SK-N-SH treated with all-trans-retinoic acid at 6 μM for 48 hours (cell line): ENCODE measurements at regions not wholly inside any gene's neighbourhood (a gene's known extent, or its start where the extent isn't known, plus 50 kb on each side); places are given as distances from the start of the nearest gene placed in this dataset.

Experiments
- ATAC-seq: fragments of 200-7000 bp; cut with Tn5 transposase; 3 replicates; pipeline ENCODE4 v1.9.1; 2020; ENCODE audit warnings: mild to moderate bottlenecking, moderate library complexity
- ARNTL ChIP-seq: fragments of 450-650 bp; formaldehyde crosslinking; IDR thresholded peaks from 2 replicates; pipeline ENCODE4 v1.5.0; 2020; ENCODE audit warnings: low read depth, mild to moderate bottlenecking, moderate library complexity, borderline replicate concordance
- BACH2 ChIP-seq: fragments of 250-450 bp; sonication (Bioruptor Pico); IDR thresholded peaks from 2 replicates; pipeline ENCODE4 v1.9.0; 2021; ENCODE audit warnings: mild to moderate bottlenecking, borderline replicate concordance
- CREB5 ChIP-seq: fragments of 250-450 bp; sonication (Bioruptor Pico); IDR thresholded peaks from 2 replicates; pipeline ENCODE4 v1.5.1; 2020; ENCODE audit warnings: low read depth, mild to moderate bottlenecking, moderate library complexity
- CSDC2 ChIP-seq: fragments of 250-450 bp; sonication (Bioruptor Pico); IDR thresholded peaks from 2 replicates; pipeline ENCODE4 v1.5.0; 2020; ENCODE audit warnings: mild to moderate bottlenecking, moderate library complexity
- CSRNP3 ChIP-seq: fragments of 250-450 bp; sonication (Bioruptor Pico); IDR thresholded peaks from 2 replicates; pipeline ENCODE4 v1.5.1; 2021; ENCODE audit warnings: mild to moderate bottlenecking, moderate library complexity
- ESRRG ChIP-seq: fragments of 250-450 bp; sonication (Bioruptor Pico); IDR thresholded peaks from 2 replicates; pipeline ENCODE4 v1.6.1; 2021; ENCODE audit warnings: mild to moderate bottlenecking
- GLIS3 ChIP-seq: fragments of 250-450 bp; sonication (Bioruptor Pico); IDR thresholded peaks from 2 replicates; pipeline ENCODE4 v1.5.0; 2020; ENCODE audit warnings: mild to moderate bottlenecking, moderate library complexity
- ISL1 ChIP-seq: fragments of 250-450 bp; sonication (Bioruptor Pico); IDR thresholded peaks from 2 replicates; pipeline ENCODE4 v2.1.2; 2022; ENCODE audit warnings: mild to moderate bottlenecking, moderate library complexity
- OSR1 ChIP-seq: fragments of 250-450 bp; sonication (Bioruptor Pico); IDR thresholded peaks from 2 replicates; pipeline ENCODE4 v1.8.0; 2022; ENCODE audit warnings: moderate library complexity, mild to moderate bottlenecking, inconsistent platforms
- POU6F1 ChIP-seq: fragments of 250-450 bp; sonication (Bioruptor Pico); IDR thresholded peaks from 2 replicates; pipeline ENCODE4 v1.8.0; 2021; ENCODE audit warnings: low read depth, mild to moderate bottlenecking, moderate library complexity, borderline replicate concordance
- PPARA ChIP-seq: fragments of 250-450 bp; sonication (Bioruptor Pico); IDR thresholded peaks from 2 replicates; pipeline ENCODE4 v1.5.0; 2020; ENCODE audit warnings: mild to moderate bottlenecking, borderline replicate concordance
- RARB ChIP-seq: fragments of 250-450 bp; sonication (Bioruptor Pico); IDR thresholded peaks from 2 replicates; pipeline ENCODE4 v1.8.0; 2021; ENCODE audit warnings: mild to moderate bottlenecking, moderate library complexity
- SNAI2 ChIP-seq: fragments of 250-450 bp; sonication (Bioruptor Pico); IDR thresholded peaks from 2 replicates; pipeline ENCODE4 v1.5.0; 2020; ENCODE audit warnings: mild to moderate bottlenecking, moderate library complexity
- TCF4 ChIP-seq: fragments of 250-450 bp; sonication (Bioruptor Pico); IDR thresholded peaks from 2 replicates; pipeline ENCODE4 v1.8.0; 2021; ENCODE audit warnings: mild to moderate bottlenecking, moderate library complexity, borderline replicate concordance
- TOX ChIP-seq: fragments of 250-450 bp; sonication (Bioruptor Pico); IDR thresholded peaks from 2 replicates; pipeline ENCODE4 v1.8.0; 2021; ENCODE audit warnings: mild to moderate bottlenecking, moderate library complexity, borderline replicate concordance
- TSHZ2 ChIP-seq: fragments of 250-450 bp; sonication (Bioruptor Pico); IDR thresholded peaks from 2 replicates; pipeline ENCODE4 v1.5.0; 2020; ENCODE audit warnings: mild to moderate bottlenecking, moderate library complexity
- ZC3H10 ChIP-seq: fragments of 250-450 bp; sonication (Bioruptor Pico); IDR thresholded peaks from 2 replicates; pipeline ENCODE4 v1.5.1; 2021; ENCODE audit warnings: mild to moderate bottlenecking, moderate library complexity
- ZFP3 ChIP-seq: fragments of 250-450 bp; sonication (Bioruptor Pico); IDR thresholded peaks from 2 replicates; pipeline ENCODE4 v1.5.0; 2020; ENCODE audit warnings: mild to moderate bottlenecking, moderate library complexity
- ZFP30 ChIP-seq: fragments of 450-650 bp; formaldehyde crosslinking; IDR thresholded peaks from 2 replicates; pipeline ENCODE4 v1.5.0; 2022; ENCODE audit warnings: mild to moderate bottlenecking, moderate library complexity
- ZNF565 ChIP-seq: fragments of 450-650 bp; formaldehyde crosslinking; conservative IDR thresholded peaks from 2 replicates; pipeline ENCODE4 v1.5.0; 2020; ENCODE audit warnings: low read depth, mild to moderate bottlenecking, moderate library complexity
- ZNF70 ChIP-seq: fragments of 450-650 bp; formaldehyde crosslinking; IDR thresholded peaks from 2 replicates; pipeline ENCODE4 v1.5.0; 2020; ENCODE audit warnings: mild to moderate bottlenecking, moderate library complexity
- ZNF8 ChIP-seq: fragments of 450-650 bp; formaldehyde crosslinking; IDR thresholded peaks from 2 replicates; pipeline ENCODE4 v1.5.0; 2020; ENCODE audit warnings: mild to moderate bottlenecking, moderate library complexity

GRCh38 chr18:10032331-10033015, 118.7 kb downstream of the VAPA start (continued):
- no peak for TF ChIP-seq POU6F1 (CRISPR knock-in tag)
- no peak for TF ChIP-seq ISL1
- TF ChIP-seq GLIS3 (CRISPR knock-in tag) = no peak
- no peak for TF ChIP-seq RARB (CRISPR knock-in tag)
- TF ChIP-seq ESRRG (CRISPR knock-in tag) = no peak
- TF ChIP-seq SNAI2 (CRISPR knock-in tag) = no peak
- TF ChIP-seq ZNF70 (CRISPR knock-in tag) = no peak
- TF ChIP-seq, all 23 proteins: peak for 0

GRCh38 chr18:10033016-10033399, 119.2 kb downstream of the VAPA start:
- no peak for ATAC-seq
- TF ChIP-seq OSR1 = no peak
- TF ChIP-seq ARNTL (CRISPR knock-in tag) = no peak
- no peak for TF ChIP-seq TOX
- no peak for TF ChIP-seq ZFP30 (CRISPR knock-in tag)
- no peak for TF ChIP-seq BACH2
- no peak for TF ChIP-seq TSHZ2 (CRISPR knock-in tag)
- no peak for TF ChIP-seq PPARA (CRISPR knock-in tag)
- TF ChIP-seq ZC3H10 (CRISPR knock-in tag) = no peak
- TF ChIP-seq CREB5 (CRISPR knock-in tag) = no peak
- TF ChIP-seq ESRRG (CRISPR knock-in tag) = no peak
- no peak for TF ChIP-seq RARB (CRISPR knock-in tag)
- no peak for TF ChIP-seq ZNF8 (CRISPR knock-in tag)
- TF ChIP-seq CSRNP3 (CRISPR knock-in tag) = no peak

- no peak; the same call in 2 of the 3 replicates for ATAC-seq
- TF ChIP-seq OSR1 (no peak), BACH2 (no peak), TSHZ2 (CRISPR knock-in tag) (no peak), CSRNP3 (CRISPR knock-in tag) (no peak), SNAI2 (CRISPR knock-in tag) (no peak), TCF4 (CRISPR knock-in tag) (no peak), CSDC2 (CRISPR knock-in tag) (no peak), ZFP30 (CRISPR knock-in tag) (no peak), ZNF70 (CRISPR knock-in tag) (no peak), ISL1 (no peak), ESRRG (CRISPR knock-in tag) (no peak), CREB5 (CRISPR knock-in tag) (no peak), TOX (no peak), ZNF565 (CRISPR knock-in tag) (no peak), ZFP3 (no peak)
Measured at GRCh38 chr18:10035281-10035991, 121.6 kb downstream of the VAPA start.
